GM19463 (cell line): ENCODE measurements at regions not wholly inside any gene's neighbourhood (a gene's known extent, or its start where the extent isn't known, plus 50 kb on each side); places are given as distances from the start of the nearest gene placed in this dataset.
"Not testable (repeated sequence)": the region's sequence is repeated elsewhere in the genome, so short reads cannot be mapped to it uniquely, and the experiment has no call there.

ENCODE experiments used
- ATAC-seq: cut with Tn5 transposase; IDR thresholded peaks from one replicate; pipeline ENCODE4 v1.9.1; 2021; ENCODE audit warnings: mild to moderate bottlenecking, moderate library complexity; ENCODE audit not compliant: unreplicated experiment

GRCh38 chr7:106452031-106452851 is 167.5 kb upstream of the NAMPT start:
- no peak for ATAC-seq

GRCh38 chr7:106451171-106451570 is 166.4 kb upstream of the NAMPT start:
- ATAC-seq = no peak

GRCh38 chr7:106450716-106451115 is 165.9 kb upstream of the NAMPT start:
- ATAC-seq = no peak

GRCh38 chr7:106448992-106449859 is 164.4 kb upstream of the NAMPT start:
- no peak for ATAC-seq

GRCh38 chr7:106448346-106448991 is 163.7 kb upstream of the NAMPT start:
- ATAC-seq = no peak

- ATAC-seq = no peak
These were observed 162.6 kb upstream of the NAMPT start for GRCh38 chr7:106447318-106447847.

- not testable (repeated sequence) for ATAC-seq
These were observed 160.6 kb upstream of the NAMPT start for GRCh38 chr7:106445366-106445765.

GRCh38 chr7:106444068-106444655 is 159.4 kb upstream of the NAMPT start:
- no peak for ATAC-seq

GRCh38 chr7:106443156-106443555 is 158.4 kb upstream of the NAMPT start:
- ATAC-seq = no peak

- ATAC-seq = no peak
These were observed 157.7 kb upstream of the NAMPT start for GRCh38 chr7:106442476-106442875.

- not testable (repeated sequence) for ATAC-seq
These were observed 156.6 kb upstream of the NAMPT start for GRCh38 chr7:106441343-106441742.

GRCh38 chr7:106436933-106437332 is 152.2 kb upstream of the NAMPT start:
- not testable (repeated sequence) for ATAC-seq

- no peak for ATAC-seq
These were observed 148.6 kb upstream of the NAMPT start for GRCh38 chr7:106433377-106433776.

GRCh38 chr7:106430535-106431455 is 146.0 kb upstream of the NAMPT start:
- no peak for ATAC-seq

- ATAC-seq = no peak
These were observed 145.3 kb upstream of the NAMPT start for GRCh38 chr7:106430103-106430502.

- ATAC-seq = no peak
These were observed 142.0 kb upstream of the NAMPT start for GRCh38 chr7:106426803-106427202.

GRCh38 chr7:106425017-106425719 is 140.4 kb upstream of the NAMPT start:
- peak; percentile 91 for ATAC-seq

- no peak for ATAC-seq
These were observed 139.8 kb upstream of the NAMPT start for GRCh38 chr7:106424476-106425016.
